Endodermal cell (in vitro differentiated cells): ENCODE measurements at regions not wholly inside any gene's neighbourhood (a gene's known extent, or its start where the extent isn't known, plus 50 kb on each side); places are given as distances from the start of the nearest gene placed in this dataset.
"Not testable (repeated sequence)": the region's sequence is repeated elsewhere in the genome, so short reads cannot be mapped to it uniquely, and the experiment has no call there.

Source experiments
- DNase-seq: peaks from one replicate; pipeline ENCODE4 v3.0.0-alpha.2; 2017
- H3K27ac ChIP-seq: 2 replicates; pipeline ENCODE4 v1.5.1; 2013; ENCODE audit warnings: mild to moderate bottlenecking, low read depth, low read length, moderate library complexity
- H3K27me3 ChIP-seq: 2 replicates; pipeline ENCODE4 v1.6.1; 2013; ENCODE audit warnings: mild to moderate bottlenecking, low read length, moderate library complexity; ENCODE audit not compliant: insufficient read depth, control insufficient read depth, poor library complexity, severe bottlenecking
- H3K36me3 ChIP-seq: 2 replicates; pipeline ENCODE4 v1.7.0; 2013; ENCODE audit warnings: mild to moderate bottlenecking, low read length, moderate library complexity; ENCODE audit not compliant: control insufficient read depth, insufficient read depth
- H3K4me1 ChIP-seq: one replicate; pipeline ENCODE4 v1.7.0; 2013; ENCODE audit warnings: low read length; ENCODE audit not compliant: control insufficient read depth, insufficient read depth
- H3K4me3 ChIP-seq: 2 replicates; pipeline ENCODE4 v1.5.1; 2013; ENCODE audit warnings: mild to moderate bottlenecking, low read length, moderate library complexity
- H3K9ac ChIP-seq: 2 replicates; pipeline ENCODE4 v1.6.1; 2013; ENCODE audit warnings: mild to moderate bottlenecking, low read length, moderate library complexity; ENCODE audit not compliant: poor library complexity, severe bottlenecking; ENCODE audit errors: extremely low read depth
- H3K9me3 ChIP-seq: 2 replicates; pipeline ENCODE4 v1.6.1; 2013; ENCODE audit warnings: mild to moderate bottlenecking, low read length, moderate library complexity; ENCODE audit not compliant: control insufficient read depth
- H3K27ac Mint-ChIP-seq: 2 replicates; pipeline ENCODE4 v1.8.0; 2020; ENCODE audit warnings: mixed read lengths
- H3K27me3 Mint-ChIP-seq: 2 replicates; pipeline ENCODE4 v1.8.0; 2021; ENCODE audit warnings: mild to moderate bottlenecking, mixed read lengths; ENCODE audit not compliant: insufficient read depth
- H3K36me3 Mint-ChIP-seq: 2 replicates; pipeline ENCODE4 v1.8.0; 2020; ENCODE audit warnings: low read depth, mixed read lengths
- H3K4me1 Mint-ChIP-seq: 2 replicates; pipeline ENCODE4 v1.8.0; 2020; ENCODE audit warnings: mixed read lengths
- H3K4me3 Mint-ChIP-seq: 2 replicates; pipeline ENCODE4 v1.8.0; 2020; ENCODE audit warnings: mild to moderate bottlenecking, moderate library complexity, mixed read lengths
- H3K9me3 Mint-ChIP-seq: 2 replicates; pipeline ENCODE4 v1.8.0; 2020; ENCODE audit warnings: mild to moderate bottlenecking, mixed read lengths
- WGBS, 2 experiments: methylation state at CpG; one replicate each; pipeline versions ENCODE4 v1.1.5 to v1.1.7; 2013; ENCODE audit warnings: missing lambda C conversion rate in 2 of 2, mixed read lengths in 1 of 2; ENCODE audit not compliant: insufficient coverage in 1 of 2, insufficient read length in 1 of 2; 5-methylcytosine and 5-hydroxymethylcytosine counted together
- TF ChIP-seq, protein P1 (sequence below): fragments of 200-600 bp; sonication (generic); conservative IDR thresholded peaks from 2 replicates; pipeline ENCODE4 v1.5.0; 2021; ENCODE audit warnings: antibody characterized with exemption, mild to moderate bottlenecking

DNA sequence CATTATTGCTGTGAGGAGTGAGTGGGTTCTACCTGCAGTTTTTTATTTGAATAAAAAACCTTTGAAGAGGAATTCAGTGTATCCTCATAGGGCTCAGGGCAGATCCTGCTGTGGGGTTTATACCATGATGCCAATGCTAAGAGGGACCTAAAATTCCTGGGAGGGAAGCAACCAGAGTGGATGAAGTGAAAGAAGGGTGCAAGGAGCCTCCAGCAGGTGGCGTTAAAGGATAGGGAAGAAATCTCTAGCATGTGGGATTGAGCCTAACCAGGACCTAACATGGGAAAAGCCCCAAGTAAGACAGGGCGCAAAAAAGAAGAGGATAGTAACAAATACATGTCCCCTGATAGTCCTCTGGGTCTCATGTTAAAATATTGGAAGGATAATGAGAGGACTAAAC is 445.7 kb downstream of the CCT8L2 start:
- not testable (repeated sequence) for H3K4me3 Mint-ChIP-seq, H3K27ac Mint-ChIP-seq, H3K27me3 Mint-ChIP-seq, H3K9ac ChIP-seq, H3K27me3 ChIP-seq, H3K4me1 ChIP-seq, H3K4me3 ChIP-seq, H3K4me1 Mint-ChIP-seq, H3K9me3 ChIP-seq, H3K36me3 ChIP-seq, H3K27ac ChIP-seq, H3K36me3 Mint-ChIP-seq
- TF ChIP-seq, protein P1, sequence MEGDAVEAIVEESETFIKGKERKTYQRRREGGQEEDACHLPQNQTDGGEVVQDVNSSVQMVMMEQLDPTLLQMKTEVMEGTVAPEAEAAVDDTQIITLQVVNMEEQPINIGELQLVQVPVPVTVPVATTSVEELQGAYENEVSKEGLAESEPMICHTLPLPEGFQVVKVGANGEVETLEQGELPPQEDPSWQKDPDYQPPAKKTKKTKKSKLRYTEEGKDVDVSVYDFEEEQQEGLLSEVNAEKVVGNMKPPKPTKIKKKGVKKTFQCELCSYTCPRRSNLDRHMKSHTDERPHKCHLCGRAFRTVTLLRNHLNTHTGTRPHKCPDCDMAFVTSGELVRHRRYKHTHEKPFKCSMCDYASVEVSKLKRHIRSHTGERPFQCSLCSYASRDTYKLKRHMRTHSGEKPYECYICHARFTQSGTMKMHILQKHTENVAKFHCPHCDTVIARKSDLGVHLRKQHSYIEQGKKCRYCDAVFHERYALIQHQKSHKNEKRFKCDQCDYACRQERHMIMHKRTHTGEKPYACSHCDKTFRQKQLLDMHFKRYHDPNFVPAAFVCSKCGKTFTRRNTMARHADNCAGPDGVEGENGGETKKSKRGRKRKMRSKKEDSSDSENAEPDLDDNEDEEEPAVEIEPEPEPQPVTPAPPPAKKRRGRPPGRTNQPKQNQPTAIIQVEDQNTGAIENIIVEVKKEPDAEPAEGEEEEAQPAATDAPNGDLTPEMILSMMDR = peak; percentile 33
- H3K9me3 Mint-ChIP-seq = peaks cover 71% of the 10 kb centered on the region
- WGBS, 2 experiments = 0 to 48% methylated on average over 1 to 2 of the region's 2 CpGs
- DNase-seq = peak; percentile 40

DNA sequence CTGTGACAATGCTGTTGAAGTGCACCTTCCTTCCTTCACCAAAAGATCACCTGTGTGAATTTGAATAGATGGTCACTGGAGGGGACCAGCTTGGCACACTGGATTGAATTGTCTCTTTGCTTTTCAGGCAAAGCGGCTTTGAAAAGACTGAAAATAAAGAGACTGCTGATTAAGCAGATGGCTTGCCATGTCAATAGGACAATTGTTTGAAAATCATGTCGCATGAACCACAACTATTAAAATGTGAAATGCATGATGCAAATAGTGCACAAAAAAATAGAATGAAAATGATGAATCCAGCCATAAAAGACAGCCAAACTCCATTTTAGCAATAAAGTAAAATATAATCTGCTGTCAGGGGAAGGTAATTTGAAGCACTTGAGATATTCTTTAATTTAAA is 415.3 kb downstream of the CCT8L2 start:
- H3K9me3 Mint-ChIP-seq = peaks cover 62% of the 10 kb centered on the region
- 78 to 100% methylated on average over 1 to 2 of the region's 2 CpGs for WGBS, 2 experiments

DNA sequence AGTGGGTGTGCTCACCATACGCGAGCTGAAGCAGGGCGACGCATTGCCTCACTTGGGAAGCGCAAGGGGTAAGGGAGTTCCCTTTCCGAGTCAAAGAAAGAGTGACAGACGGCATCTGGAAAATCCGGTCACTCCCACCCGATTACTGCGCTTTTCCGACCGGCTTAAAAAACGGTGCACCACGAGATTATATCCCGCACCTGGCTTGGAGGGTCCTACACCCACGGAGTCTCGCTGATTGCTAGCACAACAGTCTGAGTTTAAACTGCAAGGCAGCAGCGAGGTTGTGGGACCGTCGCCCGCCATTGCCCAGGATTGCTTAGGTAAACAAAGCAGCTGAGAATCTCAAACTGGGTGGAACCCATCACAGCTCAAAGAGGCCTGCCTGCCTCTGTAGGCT is 408.7 kb downstream of the CCT8L2 start:
- not testable (repeated sequence) for H3K27me3 Mint-ChIP-seq, H3K4me3 Mint-ChIP-seq, H3K36me3 Mint-ChIP-seq, DNase-seq, H3K4me1 Mint-ChIP-seq, H3K27me3 ChIP-seq, H3K4me1 ChIP-seq, H3K36me3 ChIP-seq, H3K4me3 ChIP-seq, H3K9ac ChIP-seq, H3K27ac ChIP-seq, H3K27ac Mint-ChIP-seq
- peaks cover 56% of the 10 kb centered on the region for H3K9me3 Mint-ChIP-seq
- peaks cover 21% of the 10 kb centered on the region for H3K9me3 ChIP-seq
- 86 to 89% methylated on average over 17 to 21 of the region's 21 CpGs for WGBS, 2 experiments

More for the DNA sequence above, 415.3 kb downstream of the CCT8L2 start:
- not testable (repeated sequence) for H3K36me3 Mint-ChIP-seq, H3K4me3 ChIP-seq, H3K9ac ChIP-seq, H3K4me1 ChIP-seq, H3K36me3 ChIP-seq, DNase-seq, H3K27me3 ChIP-seq, H3K27ac ChIP-seq, H3K4me3 Mint-ChIP-seq, H3K27ac Mint-ChIP-seq, H3K4me1 Mint-ChIP-seq, H3K27me3 Mint-ChIP-seq
- peaks cover 36% of the 10 kb centered on the region for H3K9me3 ChIP-seq
